GM13976 (cell line): ENCODE measurements at regions not wholly inside any gene's neighbourhood (a gene's known extent, or its start where the extent isn't known, plus 50 kb on each side); places are given as distances from the start of the nearest gene placed in this dataset.

ENCODE experiments used
- DNase-seq: peaks from one replicate; pipeline ENCODE4 v3.0.0; 2012; ENCODE audit warnings: low spot score
- CTCF ChIP-seq: IDR thresholded peaks from 2 replicates; pipeline ENCODE4 v1.5.1; 2012; ENCODE audit warnings: borderline replicate concordance, mild to moderate bottlenecking; ENCODE audit not compliant: insufficient read depth; ENCODE audit errors: extremely low read depth, missing control alignments, control extremely low read depth
- in situ Hi-C: fragments of 300-500 bp; cut with MboI; formaldehyde crosslinking; loops from one replicate; pipeline ENCODE4 v1.12.0; 2022; ENCODE audit warnings: low sequenced_read_pairs, mixed read lengths, inconsistent platforms; ENCODE audit not compliant: unreplicated experiment

GRCh38 chr15:62854420-62855084 is 188.0 kb upstream of the TPM1 start:
- in situ Hi-C loops = no loop called here
- DNase-seq = no peak
- no peak for TF ChIP-seq CTCF

GRCh38 chr15:62855085-62855476 is 187.5 kb upstream of the TPM1 start:
- no peak for TF ChIP-seq CTCF
- in situ Hi-C loops = no loop called here
- no peak for DNase-seq

GRCh38 chr15:62856466-62857246 is 185.9 kb upstream of the TPM1 start:
- in situ Hi-C loops = no loop called here
- no peak for DNase-seq
- no peak for TF ChIP-seq CTCF

- TF ChIP-seq CTCF = no peak
- in situ Hi-C loops = no loop called here
- DNase-seq = no peak
These were observed 185.1 kb upstream of the TPM1 start for GRCh38 chr15:62857411-62857853.

GRCh38 chr15:62858343-62858742 is 184.2 kb upstream of the TPM1 start:
- in situ Hi-C loops = no loop called here
- no peak for DNase-seq

GRCh38 chr15:62862717-62863116 is 179.8 kb upstream of the TPM1 start:
- in situ Hi-C loops = no loop called here

More at GRCh38 chr15:62858343-62858742, 184.2 kb upstream of the TPM1 start:
- TF ChIP-seq CTCF = no peak

More at GRCh38 chr15:62862717-62863116, 179.8 kb upstream of the TPM1 start:
- no peak for TF ChIP-seq CTCF
- no peak for DNase-seq
